ENCODE measurements at regions not wholly inside any gene's neighbourhood (a gene's known extent, or its start where the extent isn't known, plus 50 kb on each side); places are given as distances from the start of the nearest gene placed in this dataset.

- H3K27ac ChIP-seq (replicated peaks), result no peak overlapping the region
- no peaks in the 10 kb centered on the region for H3K9me3 ChIP-seq (replicated peaks)
- intact Hi-C loops (cut with micrococcal nuclease), result no loop called here
- no peaks in the 10 kb centered on the region for H3K36me3 ChIP-seq
- H3K4me1 ChIP-seq, result no peaks in the 10 kb centered on the region
- no peak for DNase-seq
- no peak for TF ChIP-seq CTCF (IDR thresholded peaks at IDR 0.05; ENCODE audit: borderline replicate concordance)
- H3K4me3 ChIP-seq, result no peak overlapping the region
- H3K27me3 ChIP-seq (ENCODE audit: low read depth), result no peaks in the 10 kb centered on the region
Measured at GRCh38 chr9:28929433-28929832, 1356.2 kb upstream of the C9orf72 start.

GRCh38 chr9:28930766-28931165 is 1357.5 kb upstream of the C9orf72 start:
- H3K36me3 ChIP-seq, result no peaks in the 10 kb centered on the region
- H3K27me3 ChIP-seq (ENCODE audit: low read depth), result no peaks in the 10 kb centered on the region
- intact Hi-C loops (cut with micrococcal nuclease), result no loop called here
- H3K4me3 ChIP-seq, result no peak overlapping the region
- DNase-seq, result no peak
- no peaks in the 10 kb centered on the region for H3K4me1 ChIP-seq
- no peaks in the 10 kb centered on the region for H3K9me3 ChIP-seq (replicated peaks)
- TF ChIP-seq CTCF (IDR thresholded peaks at IDR 0.05; ENCODE audit: borderline replicate concordance), result no peak
- H3K27ac ChIP-seq (replicated peaks), result no peak overlapping the region

DNA sequence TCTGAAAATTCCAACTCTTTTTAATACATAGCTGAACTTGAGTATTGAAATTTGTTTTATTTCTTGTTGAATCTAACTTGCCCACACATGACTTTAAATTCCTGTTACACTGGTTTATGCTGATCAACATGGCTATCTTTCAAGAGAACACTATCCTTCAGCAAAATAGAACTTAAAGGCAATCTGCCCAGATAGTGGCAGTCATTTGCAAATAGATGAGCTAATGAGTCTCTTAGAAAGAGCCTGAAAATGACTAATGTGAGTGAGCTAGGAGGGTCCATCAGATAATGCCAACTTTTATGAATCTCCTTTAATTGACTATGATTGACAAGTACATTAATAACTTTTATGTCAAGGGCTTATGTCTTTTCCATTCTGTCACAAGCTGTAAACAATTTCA is 1360.8 kb upstream of the C9orf72 start:
- Histone ChIP-seq H3K27me3 (ENCODE audit: low read depth) (no peaks in the 10 kb centered on the region), H3K4me1 (no peaks in the 10 kb centered on the region), H3K36me3 (no peaks in the 10 kb centered on the region), H3K27ac (replicated peaks) (no peak overlapping the region), H3K9me3 (replicated peaks) (no peaks in the 10 kb centered on the region), H3K4me3 (no peak overlapping the region)
- DNase-seq, result no peak
- intact Hi-C loops (cut with micrococcal nuclease), result no loop called here
- TF ChIP-seq CTCF (IDR thresholded peaks at IDR 0.05; ENCODE audit: borderline replicate concordance), result no peak

DNA sequence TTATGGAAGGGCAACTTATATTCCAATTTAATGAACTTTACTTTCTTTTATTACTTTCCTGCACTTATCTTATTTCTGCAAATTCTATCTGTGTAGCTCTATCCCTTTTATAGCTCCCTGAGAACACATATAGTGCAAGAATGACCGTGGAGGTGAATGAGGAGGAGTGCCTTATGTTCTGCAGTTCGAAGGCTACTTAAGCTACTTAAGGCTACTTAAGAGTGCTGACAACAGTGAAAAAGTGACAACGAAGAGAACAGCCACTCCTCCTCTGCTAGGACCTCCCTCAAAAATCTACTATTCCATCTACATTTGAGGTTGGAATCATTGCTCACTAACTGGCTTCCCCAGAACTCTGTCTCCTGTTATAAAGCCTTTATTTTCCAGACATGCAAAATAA is 1365.7 kb upstream of the C9orf72 start:
- no peaks in the 10 kb centered on the region for H3K4me1 ChIP-seq
- no peaks in the 10 kb centered on the region for H3K27me3 ChIP-seq (ENCODE audit: low read depth)
- H3K27ac ChIP-seq (replicated peaks), result no peak overlapping the region
- H3K36me3 ChIP-seq, result no peaks in the 10 kb centered on the region
- intact Hi-C loops (cut with micrococcal nuclease), result no loop called here
- DNase-seq, result no peak
- no peak for TF ChIP-seq CTCF (IDR thresholded peaks at IDR 0.05; ENCODE audit: borderline replicate concordance)
- H3K4me3 ChIP-seq, result no peak overlapping the region
- no peaks in the 10 kb centered on the region for H3K9me3 ChIP-seq (replicated peaks)

DNA sequence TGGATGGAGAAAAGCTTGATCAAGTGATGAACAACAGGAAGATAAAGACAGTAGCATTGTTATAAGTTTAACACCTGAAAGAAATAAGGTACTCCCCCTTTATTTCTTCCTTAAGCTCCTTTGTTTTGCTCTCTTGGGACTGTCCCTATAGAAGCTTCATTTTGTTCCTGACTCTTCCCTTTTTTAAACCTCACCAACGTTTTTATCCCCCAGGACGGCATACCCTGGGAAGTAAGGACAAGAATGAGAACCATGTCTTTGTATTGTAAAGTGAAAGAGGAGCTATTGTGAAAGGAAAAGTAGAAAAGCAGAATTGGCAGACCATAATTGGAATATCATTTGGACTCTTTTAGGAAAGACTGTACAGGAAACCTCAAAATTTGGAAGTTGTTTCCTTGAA is 1368.6 kb upstream of the C9orf72 start:
- no peak for TF ChIP-seq CTCF (IDR thresholded peaks at IDR 0.05; ENCODE audit: borderline replicate concordance)
- intact Hi-C loops (cut with micrococcal nuclease), result no loop called here
- Histone ChIP-seq H3K36me3 (no peaks in the 10 kb centered on the region), H3K27ac (replicated peaks) (no peak overlapping the region), H3K9me3 (replicated peaks) (no peaks in the 10 kb centered on the region), H3K27me3 (ENCODE audit: low read depth) (no peaks in the 10 kb centered on the region), H3K4me1 (no peaks in the 10 kb centered on the region), H3K4me3 (no peak overlapping the region)
- DNase-seq, result no peak

DNA sequence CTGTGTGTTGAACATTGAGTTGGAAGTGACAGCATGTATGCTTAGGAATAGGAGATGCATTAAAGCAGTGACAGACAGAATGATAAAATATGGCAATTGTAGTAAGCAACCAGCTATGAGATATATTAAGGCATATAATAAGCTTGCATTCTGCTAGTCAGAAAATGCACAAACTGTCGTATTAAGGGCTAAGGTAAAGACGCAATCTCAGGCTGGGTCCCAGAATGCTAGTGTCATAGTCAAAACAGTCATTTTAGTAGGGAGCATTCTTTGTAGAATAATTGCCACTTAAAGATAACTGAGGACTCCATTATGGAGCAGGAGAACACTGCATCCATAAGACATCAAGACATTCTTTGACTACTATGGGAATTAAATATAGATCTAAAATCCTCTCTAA is 1369.7 kb upstream of the C9orf72 start:
- no peaks in the 10 kb centered on the region for H3K9me3 ChIP-seq (replicated peaks)
- H3K36me3 ChIP-seq, result no peaks in the 10 kb centered on the region
- intact Hi-C loops (cut with micrococcal nuclease), result no loop called here
- no peak overlapping the region for H3K4me3 ChIP-seq
- DNase-seq, result no peak
- no peak for TF ChIP-seq CTCF (IDR thresholded peaks at IDR 0.05; ENCODE audit: borderline replicate concordance)
- no peaks in the 10 kb centered on the region for H3K27me3 ChIP-seq (ENCODE audit: low read depth)
- no peaks in the 10 kb centered on the region for H3K4me1 ChIP-seq
- no peak overlapping the region for H3K27ac ChIP-seq (replicated peaks)

Data from left ventricle myocardium inferior (tissue), 1 donor.